ENCODE measurements at regions not wholly inside any gene's neighbourhood (a gene's known extent, or its start where the extent isn't known, plus 50 kb on each side); places are given as distances from the start of the nearest gene placed in this dataset.

DNA sequence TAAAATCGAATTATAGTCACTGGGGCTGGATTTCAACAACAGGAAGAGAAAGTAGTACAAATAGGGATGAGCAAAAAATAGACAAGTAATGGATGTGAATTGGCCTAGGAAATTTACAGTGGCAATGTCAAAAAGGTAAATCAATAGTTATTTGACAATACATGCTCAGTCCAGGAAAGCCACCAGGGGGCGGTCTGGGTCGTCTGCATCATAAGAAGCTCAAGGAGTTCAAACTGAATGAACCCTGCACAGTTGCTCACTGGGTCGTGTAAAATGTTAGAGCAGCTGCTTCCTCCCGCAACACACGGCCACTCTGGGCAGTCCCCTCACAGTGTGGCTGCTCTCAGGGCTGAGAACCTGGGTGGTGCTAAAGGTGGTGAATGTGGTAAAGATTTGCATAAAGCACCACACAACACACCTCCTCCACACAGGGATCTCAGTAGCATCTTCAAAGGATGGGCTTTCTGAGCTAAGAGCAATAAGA is 85.9 kb downstream of the ZNF280B start:
- H3K36me3 ChIP-seq, result no peaks in the 10 kb centered on the region
- no peak overlapping the region for H3K27ac ChIP-seq
- no peaks in the 10 kb centered on the region for H3K27me3 ChIP-seq
- DNase-seq, result peak; percentile 72 to 94 (median 93)
- no peak overlapping the region for H3K4me3 ChIP-seq
- TF ChIP-seq POLR2A (IDR thresholded peaks at IDR 0.05), result no peak
- TF ChIP-seq, protein P1, sequence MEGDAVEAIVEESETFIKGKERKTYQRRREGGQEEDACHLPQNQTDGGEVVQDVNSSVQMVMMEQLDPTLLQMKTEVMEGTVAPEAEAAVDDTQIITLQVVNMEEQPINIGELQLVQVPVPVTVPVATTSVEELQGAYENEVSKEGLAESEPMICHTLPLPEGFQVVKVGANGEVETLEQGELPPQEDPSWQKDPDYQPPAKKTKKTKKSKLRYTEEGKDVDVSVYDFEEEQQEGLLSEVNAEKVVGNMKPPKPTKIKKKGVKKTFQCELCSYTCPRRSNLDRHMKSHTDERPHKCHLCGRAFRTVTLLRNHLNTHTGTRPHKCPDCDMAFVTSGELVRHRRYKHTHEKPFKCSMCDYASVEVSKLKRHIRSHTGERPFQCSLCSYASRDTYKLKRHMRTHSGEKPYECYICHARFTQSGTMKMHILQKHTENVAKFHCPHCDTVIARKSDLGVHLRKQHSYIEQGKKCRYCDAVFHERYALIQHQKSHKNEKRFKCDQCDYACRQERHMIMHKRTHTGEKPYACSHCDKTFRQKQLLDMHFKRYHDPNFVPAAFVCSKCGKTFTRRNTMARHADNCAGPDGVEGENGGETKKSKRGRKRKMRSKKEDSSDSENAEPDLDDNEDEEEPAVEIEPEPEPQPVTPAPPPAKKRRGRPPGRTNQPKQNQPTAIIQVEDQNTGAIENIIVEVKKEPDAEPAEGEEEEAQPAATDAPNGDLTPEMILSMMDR (IDR thresholded peaks at IDR 0.05), result peak; percentile 46 to 84 (median 64)
- H3K4me1 ChIP-seq, result peaks cover 0 to 4% (median 0%) of the 10 kb centered on the region in 4 donors
- H3K9me3 ChIP-seq, result no peaks in the 10 kb centered on the region

- no peak for TF ChIP-seq POLR2A (IDR thresholded peaks at IDR 0.05)
- TF ChIP-seq, protein P1 (IDR thresholded peaks at IDR 0.05), result no peak
- Histone ChIP-seq H3K27me3 (no peaks in the 10 kb centered on the region), H3K27ac (no peak overlapping the region), H3K4me3 (no peak overlapping the region), H3K36me3 (no peaks in the 10 kb centered on the region), H3K4me1 (peaks cover 0 to 4% (median 0%) of the 10 kb centered on the region in 4 donors), H3K9me3 (no peaks in the 10 kb centered on the region)
- DNase-seq, result no peak
Observed at GRCh38 chr22:22423681-22424080, 84.9 kb downstream of the ZNF280B start.

GRCh38 chr22:22424210-22424800 is 84.2 kb downstream of the ZNF280B start:
- H3K4me3 ChIP-seq, result no peak overlapping the region

DNA sequence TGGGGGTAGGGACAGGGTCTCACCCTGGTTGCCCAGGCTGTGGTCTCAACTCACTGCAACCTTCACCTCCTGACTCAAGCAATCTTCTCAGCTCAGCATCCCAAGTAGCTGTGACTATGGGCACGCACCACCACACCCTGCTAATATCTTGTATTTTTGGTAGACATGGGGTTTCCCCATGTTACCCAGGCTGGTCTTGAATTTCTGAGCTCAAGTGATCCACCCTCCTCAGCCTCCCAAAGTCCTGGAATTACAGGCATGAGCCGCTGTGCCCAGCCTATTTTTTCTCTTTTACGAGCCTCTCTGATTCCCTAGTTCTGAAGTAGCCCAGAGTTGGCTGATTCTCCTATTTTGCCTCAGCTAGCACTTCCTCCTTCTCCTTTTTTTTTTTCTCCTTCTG is 83.6 kb downstream of the ZNF280B start:
- H3K4me1 ChIP-seq, result peaks cover 0 to 4% (median 0%) of the 10 kb centered on the region in 4 donors
- no peak overlapping the region for H3K4me3 ChIP-seq
- H3K36me3 ChIP-seq, result no peaks in the 10 kb centered on the region
- TF ChIP-seq, protein P1 (IDR thresholded peaks at IDR 0.05), result no peak
- TF ChIP-seq POLR2A (IDR thresholded peaks at IDR 0.05), result no peak
- no peaks in the 10 kb centered on the region for H3K9me3 ChIP-seq
- no peak for DNase-seq
- no peak overlapping the region for H3K27ac ChIP-seq
- no peaks in the 10 kb centered on the region for H3K27me3 ChIP-seq

More at GRCh38 chr22:22424210-22424800, 84.2 kb downstream of the ZNF280B start:
- TF ChIP-seq, protein P1 (IDR thresholded peaks at IDR 0.05), result no peak
- no peak for TF ChIP-seq POLR2A (IDR thresholded peaks at IDR 0.05)
- no peaks in the 10 kb centered on the region for H3K9me3 ChIP-seq
- DNase-seq, result no peak
- peaks cover 0 to 4% (median 0%) of the 10 kb centered on the region in 4 donors for H3K4me1 ChIP-seq
- H3K27me3 ChIP-seq, result no peaks in the 10 kb centered on the region
- no peak overlapping the region for H3K27ac ChIP-seq
- H3K36me3 ChIP-seq, result no peaks in the 10 kb centered on the region

DNA sequence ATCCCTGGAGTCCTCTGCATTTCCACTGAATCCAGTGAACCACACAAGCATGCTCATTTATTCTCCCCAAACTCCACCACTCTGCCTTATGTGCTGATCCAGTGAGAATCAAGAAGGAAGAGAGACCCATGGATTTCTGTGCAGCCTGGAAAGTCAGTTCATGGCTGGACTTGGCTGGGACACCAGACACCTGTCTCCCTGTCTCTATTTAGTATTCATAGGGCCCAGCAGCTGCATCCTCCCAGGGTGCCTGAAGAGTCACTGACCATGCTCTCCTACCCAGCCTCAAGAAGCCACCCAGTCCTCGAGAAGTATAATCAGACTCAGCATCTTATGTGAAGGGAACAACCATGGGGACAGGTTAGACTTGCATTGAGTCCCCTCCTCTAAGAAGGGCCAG is 83.2 kb downstream of the ZNF280B start:
- Histone ChIP-seq H3K36me3 (no peaks in the 10 kb centered on the region), H3K9me3 (no peaks in the 10 kb centered on the region), H3K4me3 (no peak overlapping the region), H3K27me3 (no peaks in the 10 kb centered on the region), H3K27ac (no peak overlapping the region), H3K4me1 (peaks cover 0 to 4% (median 0%) of the 10 kb centered on the region in 4 donors)
- no peak for TF ChIP-seq POLR2A (IDR thresholded peaks at IDR 0.05)
- TF ChIP-seq, protein P1 (IDR thresholded peaks at IDR 0.05), result no peak
- no peak for DNase-seq
